B cell (primary cell): ENCODE measurements at regions not wholly inside any gene's neighbourhood (a gene's known extent, or its start where the extent isn't known, plus 50 kb on each side); places are given as distances from the start of the nearest gene placed in this dataset.

Source experiments
- ATAC-seq: fragments of 200-7000 bp; cut with Tn5 transposase; one replicate; pipeline ENCODE4 v1.10.0; 2021; ENCODE audit warnings: low read depth, mild to moderate bottlenecking, moderate number of reproducible peaks, moderate library complexity
- CTCF ChIA-PET: fragments of 350-600 bp; sonication (Branson Sonifier 250); formaldehyde crosslinking; loops from one replicate; lab custom pipeline; 2021; ENCODE audit warnings: antibody characterized with exemption, inconsistent platforms; lab: Charles Lee
- POLR2A ChIA-PET: fragments of 350-600 bp; sonication (Branson Sonifier 250); formaldehyde crosslinking; loops from one replicate; lab custom pipeline; 2021; ENCODE audit warnings: antibody characterized with exemption; lab: Charles Lee
- DNase-seq: peaks from one replicate; pipeline ENCODE4 v3.0.0; 2013
- H2AFZ ChIP-seq: 2 replicates; pipeline ENCODE4 v1.6.1; 2012; ENCODE audit warnings: mild to moderate bottlenecking, low read depth, low read length; ENCODE audit not compliant: insufficient read depth, poor library complexity, severe bottlenecking
- H3K27ac ChIP-seq, 2 donors: 1 replicate in 1 of 2; 2 replicates in 1 of 2; pipeline ENCODE4 v1.5.1; 2012 to 2013; ENCODE audit warnings: low read length in 2 of 2, mild to moderate bottlenecking in 2 of 2, moderate library complexity in 1 of 2
- H3K27me3 ChIP-seq, 4 experiments: fragments of 200-600 bp in 1 of 4; sonication (generic) in 1 of 4; replicated peaks in 1 of 4; 1 replicate in 2 of 4; 2 replicates in 2 of 4; pipeline versions ENCODE4 v1.6.1 to v1.7.0; 2013 to 2016; ENCODE audit warnings: low read length in 3 of 4, mild to moderate bottlenecking in 2 of 4, mixed read lengths in 1 of 4, moderate library complexity in 1 of 4; ENCODE audit not compliant: insufficient read depth in 4 of 4, control insufficient read depth in 3 of 4; ENCODE audit errors: control extremely low read depth in 1 of 4
- H3K36me3 ChIP-seq, 2 experiments: replicated peaks in 1 of 2; 1 replicate in 1 of 2; 2 replicates in 1 of 2; pipeline versions ENCODE4 v1.6.1 to v1.7.1; 2013; ENCODE audit warnings: low read length in 1 of 2; ENCODE audit not compliant: insufficient read depth in 2 of 2, control insufficient read depth in 1 of 2; ENCODE audit errors: control extremely low read depth in 1 of 2, extremely low read depth in 1 of 2
- H3K4me1 ChIP-seq, 2 donors: fragments of 200-600 bp in 1 of 2; sonication (generic) in 1 of 2; 1 replicate in 1 of 2; 2 replicates in 1 of 2; pipeline versions ENCODE4 v1.5.1 to v1.6.1; 2013 to 2017; ENCODE audit warnings: low read length in 2 of 2; ENCODE audit not compliant: control insufficient read depth in 2 of 2, insufficient read depth in 2 of 2
- H3K4me2 ChIP-seq: replicated peaks from 2 replicates; pipeline ENCODE3; 2012; ENCODE audit warnings: mild to moderate bottlenecking, low read depth, low read length; ENCODE audit not compliant: poor library complexity, severe bottlenecking
- H3K4me3 ChIP-seq, 5 experiments: fragments of 200-600 bp in 1 of 5; sonication (generic) in 1 of 5; 1 replicate in 3 of 5; 2 replicates in 2 of 5; pipeline versions ENCODE4 v1.5.1 to v1.7.0; 2011 to 2016; ENCODE audit warnings: low read length in 4 of 5, mild to moderate bottlenecking in 4 of 5, low read depth in 2 of 5, control low read depth in 1 of 5, moderate library complexity in 1 of 5; ENCODE audit not compliant: insufficient read depth in 1 of 5; ENCODE audit errors: control extremely low read depth in 1 of 5, extremely low read depth in 1 of 5
- H3K79me2 ChIP-seq: fragments of 200-600 bp; sonication (generic); one replicate; pipeline ENCODE4 v1.6.0; 2016; ENCODE audit warnings: low read length; ENCODE audit not compliant: control insufficient read depth, insufficient read depth
- H3K9ac ChIP-seq: fragments of 200-600 bp; sonication (generic); 2 replicates; pipeline ENCODE4 v1.6.1; 2017; ENCODE audit warnings: mild to moderate bottlenecking, low read length, moderate library complexity
- H3K9me3 ChIP-seq, 3 donors: one replicate each; pipeline versions ENCODE4 v1.6.1 to v1.7.1; 2013; ENCODE audit warnings: low read length in 2 of 3; ENCODE audit not compliant: control insufficient read depth in 2 of 3, insufficient read depth in 1 of 3; ENCODE audit errors: control extremely low read depth in 1 of 3
- H4K20me1 ChIP-seq: 2 replicates; pipeline ENCODE4 v1.6.0; 2012; ENCODE audit warnings: mild to moderate bottlenecking, low read length; ENCODE audit not compliant: insufficient read depth, control insufficient read depth, poor library complexity, severe bottlenecking
- H3K27ac Mint-ChIP-seq: one replicate; pipeline ENCODE4 v1.8.0; 2021; ENCODE audit warnings: mixed read lengths
- H3K27me3 Mint-ChIP-seq: one replicate; pipeline ENCODE4 v1.8.0; 2021; ENCODE audit warnings: mixed read lengths
- H3K4me1 Mint-ChIP-seq: one replicate; pipeline ENCODE4 v1.8.0; 2021; ENCODE audit warnings: mixed read lengths
- H3K4me3 Mint-ChIP-seq: one replicate; pipeline ENCODE4 v1.8.0; 2021; ENCODE audit warnings: mixed read lengths
- H3K9me3 Mint-ChIP-seq: one replicate; pipeline ENCODE4 v1.8.0; 2022; ENCODE audit warnings: mixed read lengths; ENCODE audit not compliant: insufficient read depth
- CTCF ChIP-seq: fragments of 200-600 bp; IDR thresholded peaks from one replicate; pipeline ENCODE4 v1.8.0; 2022; ENCODE audit warnings: antibody characterized with exemption, mild to moderate bottlenecking
- EZH2 ChIP-seq: IDR thresholded peaks from 2 replicates; pipeline ENCODE4 v1.6.1; 2012; ENCODE audit warnings: borderline replicate concordance, low read depth, mild to moderate bottlenecking, moderate library complexity, low read length; ENCODE audit not compliant: insufficient read depth, poor library complexity, severe bottlenecking
- WGBS: methylation state at CpG from one replicate; pipeline ENCODE4 v1.1.5; 2013; ENCODE audit warnings: missing lambda C conversion rate; ENCODE audit not compliant: insufficient coverage; 5-methylcytosine and 5-hydroxymethylcytosine counted together
- intact Hi-C: fragments of 100-400 bp; cut with micrococcal nuclease; formaldehyde crosslinking; loops from one replicate; pipeline ENCODE4 v1.10.0; 2022

GRCh38 chr4:59630235-59630634 lies 1569.9 kb upstream of the ADGRL3 start:
- H3K4me1 ChIP-seq: no peaks in the 10 kb centered on the region
- no peaks in the 10 kb centered on the region for H3K79me2 ChIP-seq
- H3K27me3 ChIP-seq: no peaks in the 10 kb centered on the region
- no peaks in the 10 kb centered on the region for H3K9me3 ChIP-seq
- Mint-ChIP-seq H3K27me3 (no peaks in the 10 kb centered on the region), H3K27ac (no peak overlapping the region), H3K4me3 (no peak overlapping the region), H3K4me1 (no peaks in the 10 kb centered on the region), H3K9me3 (peaks cover 2% of the 10 kb centered on the region)
- no peak overlapping the region for H3K4me3 ChIP-seq
- DNase-seq (no peak), ATAC-seq (no peak)
- H3K36me3 ChIP-seq: no peaks in the 10 kb centered on the region
- intact Hi-C loops: no loop called here
- no CpG with 5 or more reads among the region's 3 CpGs for WGBS
- H4K20me1 ChIP-seq: no peaks in the 10 kb centered on the region
- H3K9ac ChIP-seq: no peak overlapping the region
- POLR2A ChIA-PET: no interaction called here
- H2AFZ ChIP-seq: no peak overlapping the region
- CTCF ChIA-PET: no interaction called here
- TF ChIP-seq EZH2 (no peak), CTCF (no peak)
- no peak overlapping the region for H3K4me2 ChIP-seq
- no peak overlapping the region for H3K27ac ChIP-seq

GRCh38 chr4:59630922-59631321 lies 1569.2 kb upstream of the ADGRL3 start:
- ATAC-seq (no peak), DNase-seq (no peak)
- no peaks in the 10 kb centered on the region for H3K79me2 ChIP-seq
- ChIA-PET POLR2A (no interaction called here), CTCF (no interaction called here)
- TF ChIP-seq CTCF (no peak), EZH2 (no peak)
- H3K4me2 ChIP-seq: no peak overlapping the region
- no peaks in the 10 kb centered on the region for H4K20me1 ChIP-seq
- no peak overlapping the region for H3K27ac ChIP-seq
- Mint-ChIP-seq H3K4me1 (no peaks in the 10 kb centered on the region), H3K27ac (no peak overlapping the region), H3K9me3 (peaks cover 2% of the 10 kb centered on the region), H3K27me3 (no peaks in the 10 kb centered on the region), H3K4me3 (no peak overlapping the region)
- no peak overlapping the region for H3K4me3 ChIP-seq
- no peak overlapping the region for H2AFZ ChIP-seq
- no peaks in the 10 kb centered on the region for H3K4me1 ChIP-seq
- no peak overlapping the region for H3K9ac ChIP-seq
- intact Hi-C loops: no loop called here
- no peaks in the 10 kb centered on the region for H3K27me3 ChIP-seq
- H3K36me3 ChIP-seq: no peaks in the 10 kb centered on the region
- H3K9me3 ChIP-seq: no peaks in the 10 kb centered on the region
